GM12875 (cell line): ENCODE measurements at regions not wholly inside any gene's neighbourhood (a gene's known extent, or its start where the extent isn't known, plus 50 kb on each side); places are given as distances from the start of the nearest gene placed in this dataset.

Experiments used
- H3K4me3 ChIP-seq: one replicate; pipeline ENCODE4 v1.5.1; 2011; ENCODE audit warnings: low read depth, low read length, control low read depth
- CTCF ChIP-seq: IDR thresholded peaks from 2 replicates; pipeline ENCODE4 v1.5.1; 2011; ENCODE audit warnings: low read depth, mild to moderate bottlenecking, control low read depth, inconsistent platforms, low read length, moderate library complexity, borderline replicate concordance; ENCODE audit not compliant: insufficient read depth

GRCh38 chr2:21945658-21946057, 821.9 kb downstream of the TDRD15 start:
- TF ChIP-seq CTCF, result no peak
- H3K4me3 ChIP-seq, result no peak overlapping the region

GRCh38 chr2:21947046-21947445, 823.3 kb downstream of the TDRD15 start:
- TF ChIP-seq CTCF, result no peak
- H3K4me3 ChIP-seq, result no peak overlapping the region

- H3K4me3 ChIP-seq, result no peak overlapping the region
- TF ChIP-seq CTCF, result no peak
Observed at GRCh38 chr2:21966139-21966538, 842.4 kb downstream of the TDRD15 start.

DNA sequence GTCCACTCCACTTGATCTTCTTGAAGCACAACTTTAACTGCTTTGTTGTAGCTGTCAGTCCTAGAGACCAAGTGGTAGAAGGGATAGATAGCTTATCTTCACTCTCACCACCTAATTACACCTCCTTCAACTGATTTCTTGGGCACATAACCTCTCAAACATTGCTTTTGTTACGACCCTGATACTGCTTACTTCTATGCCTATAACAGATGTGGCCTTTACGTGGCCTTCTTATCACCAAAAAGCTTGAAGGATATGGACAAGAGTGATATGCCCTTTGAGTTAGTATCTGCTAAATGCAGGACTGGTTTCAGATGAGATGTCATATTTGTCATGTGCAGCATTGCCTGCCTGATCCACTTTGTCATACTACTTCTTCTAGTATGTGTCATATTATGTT, 847.2 kb downstream of the TDRD15 start:
- no peak for TF ChIP-seq CTCF
- H3K4me3 ChIP-seq, result no peak overlapping the region

DNA sequence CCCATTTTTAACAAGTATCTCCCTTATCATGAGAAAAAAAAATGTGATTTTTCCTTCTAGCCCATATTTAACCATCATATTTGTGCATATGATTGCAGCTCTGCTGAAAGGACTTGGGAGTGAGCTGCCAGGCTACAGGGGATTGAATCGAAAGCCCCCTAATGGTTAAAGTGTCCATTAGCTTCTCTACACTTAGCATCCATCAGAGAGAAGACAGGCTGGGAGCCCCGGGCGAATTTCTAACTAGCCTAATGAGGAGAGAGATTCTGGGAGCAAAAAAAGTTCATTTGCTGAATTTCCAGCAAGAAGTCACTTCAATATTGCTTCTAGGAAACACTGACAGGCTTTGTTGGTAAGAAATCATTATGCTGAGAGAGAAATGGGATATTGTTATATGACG, 848.8 kb downstream of the TDRD15 start:
- TF ChIP-seq CTCF, result no peak
- H3K4me3 ChIP-seq, result no peak overlapping the region

DNA sequence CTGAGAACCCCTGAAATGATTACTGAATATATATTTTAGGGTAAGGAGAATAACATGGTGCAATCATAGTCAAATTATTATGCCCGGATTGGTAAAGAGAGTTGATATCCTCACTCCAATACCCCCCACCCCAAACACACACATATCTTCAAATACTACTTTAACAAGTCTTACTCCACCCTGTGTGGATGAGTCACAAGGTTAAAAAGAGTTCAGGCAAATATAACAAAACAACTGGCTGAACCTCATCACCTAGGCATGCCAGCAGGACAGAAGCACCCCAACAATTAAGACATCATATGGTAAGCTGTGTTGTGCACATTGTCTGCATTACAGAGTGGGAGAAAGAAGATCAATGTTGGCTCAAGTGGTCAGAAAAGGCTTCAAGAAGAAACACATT, 857.4 kb downstream of the TDRD15 start:
- TF ChIP-seq CTCF, result no peak
- no peak overlapping the region for H3K4me3 ChIP-seq

- H3K4me3 ChIP-seq, result no peak overlapping the region
- TF ChIP-seq CTCF, result no peak
Observed at GRCh38 chr2:21993002-21993401, 869.2 kb downstream of the TDRD15 start.
